OCI-LY3 (cell line): ENCODE measurements at regions not wholly inside any gene's neighbourhood (a gene's known extent, or its start where the extent isn't known, plus 50 kb on each side); places are given as distances from the start of the nearest gene placed in this dataset.
"Not testable (repeated sequence)": the region's sequence is repeated elsewhere in the genome, so short reads cannot be mapped to it uniquely, and the experiment has no call there.

Experiments
- H2AFZ ChIP-seq: fragments of 200-600, 300-600 bp; shearing (Covaris generic); 2 replicates; pipeline ENCODE4 v1.6.0; 2014; ENCODE audit warnings: antibody characterized with exemption, low read depth, low read length
- H3K27ac ChIP-seq: fragments of 200-600, 300-600 bp; sonication (generic); 2 replicates; pipeline ENCODE4 v1.5.1; 2014; ENCODE audit warnings: mild to moderate bottlenecking, low read length, moderate library complexity, mixed read lengths
- H3K27me3 ChIP-seq: fragments of 200-600, 300-600 bp; sonication (generic); 2 replicates; pipeline ENCODE4 v1.6.1; 2014; ENCODE audit warnings: low read depth, low read length, mixed read lengths
- H3K36me3 ChIP-seq: fragments of 200-600, 300-600 bp; sonication (generic); replicated peaks from 2 replicates; pipeline ENCODE3; 2014; ENCODE audit warnings: low read depth, low read length, mixed read lengths
- H3K4me1 ChIP-seq: fragments of 300-600, 200-600 bp; sonication (generic); 2 replicates; pipeline ENCODE4 v1.6.1; 2014; ENCODE audit warnings: low read length, mixed read lengths
- H3K4me2 ChIP-seq: fragments of 200-600, 300-600 bp; sonication (generic); 2 replicates; pipeline ENCODE4 v1.6.1; 2014; ENCODE audit warnings: low read length, mixed read lengths
- H3K4me3 ChIP-seq: fragments of 300-600, 200-600 bp; sonication (generic); 2 replicates; pipeline ENCODE4 v1.5.1; 2014; ENCODE audit warnings: antibody characterized with exemption, mild to moderate bottlenecking, low read length, moderate library complexity
- H3K79me2 ChIP-seq: fragments of 300-600, 200-600 bp; shearing (Covaris generic); 2 replicates; pipeline ENCODE4 v1.6.1; 2014; ENCODE audit warnings: mild to moderate bottlenecking, low read length, mixed read lengths
- H3K9ac ChIP-seq: fragments of 300-600, 200-600 bp; shearing (Covaris generic); 2 replicates; pipeline ENCODE4 v1.6.0; 2014; ENCODE audit warnings: mild to moderate bottlenecking, low read length, moderate library complexity
- H3K9me3 ChIP-seq: fragments of 200-600, 300-600 bp; shearing (Covaris generic); 2 replicates; pipeline ENCODE4 v1.6.1; 2014; ENCODE audit warnings: low read length, mixed read lengths; ENCODE audit not compliant: insufficient read depth
- H4K20me1 ChIP-seq: fragments of 200-600, 300-600 bp; sonication (generic); 2 replicates; pipeline ENCODE4 v1.6.1; 2016; ENCODE audit warnings: low read length, mixed read lengths; ENCODE audit not compliant: insufficient read depth

- H3K4me1 ChIP-seq, H3K27me3 ChIP-seq, H3K9ac ChIP-seq, H3K4me3 ChIP-seq, H2AFZ ChIP-seq, H3K27ac ChIP-seq, H4K20me1 ChIP-seq, H3K4me2 ChIP-seq, H3K79me2 ChIP-seq, H3K9me3 ChIP-seq, H3K36me3 ChIP-seq: not testable (repeated sequence)
These were observed 336.8 kb downstream of the CWH43 start for GRCh38 chr4:49322610-49323572.

- H4K20me1 ChIP-seq, H3K4me3 ChIP-seq, H3K27me3 ChIP-seq, H3K79me2 ChIP-seq, H3K27ac ChIP-seq, H3K36me3 ChIP-seq, H2AFZ ChIP-seq, H3K9me3 ChIP-seq, H3K4me1 ChIP-seq, H3K4me2 ChIP-seq, H3K9ac ChIP-seq: not testable (repeated sequence)
These were observed 337.5 kb downstream of the CWH43 start for GRCh38 chr4:49323573-49323940.
